HUES64 (cell line): ENCODE measurements at regions not wholly inside any gene's neighbourhood (a gene's known extent, or its start where the extent isn't known, plus 50 kb on each side); places are given as distances from the start of the nearest gene placed in this dataset.
"Not testable (repeated sequence)": the region's sequence is repeated elsewhere in the genome, so short reads cannot be mapped to it uniquely, and the experiment has no call there.

Experiments used
- H3K27ac ChIP-seq: 2 replicates; pipeline ENCODE4 v1.7.0; 2013; ENCODE audit warnings: low read depth, low read length, inconsistent platforms
- H3K27me3 ChIP-seq: 2 replicates; pipeline ENCODE4 v1.6.1; 2013; ENCODE audit warnings: mild to moderate bottlenecking, low read length; ENCODE audit not compliant: insufficient read depth
- H3K36me3 ChIP-seq: 2 replicates; pipeline ENCODE4 v1.6.1; 2013; ENCODE audit warnings: mild to moderate bottlenecking, low read length; ENCODE audit not compliant: insufficient read depth
- H3K4me1 ChIP-seq: 2 replicates; pipeline ENCODE4 v1.6.1; 2013; ENCODE audit warnings: mild to moderate bottlenecking, low read length, moderate library complexity; ENCODE audit not compliant: insufficient read depth
- H3K4me3 ChIP-seq: 2 replicates; pipeline ENCODE4 v1.5.1; 2013; ENCODE audit warnings: mild to moderate bottlenecking, low read length, moderate library complexity
- H3K9ac ChIP-seq: 2 replicates; pipeline ENCODE4 v1.6.1; 2013; ENCODE audit warnings: mild to moderate bottlenecking, low read depth, low read length
- H3K9me3 ChIP-seq: 2 replicates; pipeline ENCODE4 v1.6.1; 2013; ENCODE audit warnings: low read depth, low read length; ENCODE audit not compliant: insufficient read depth
- WGBS: fragments of 150-250, 120-280 bp; methylation state at CpG from one replicate; pipeline ENCODE4 v1.1.7; 2013; ENCODE audit warnings: missing lambda C conversion rate; 5-methylcytosine and 5-hydroxymethylcytosine counted together

DNA sequence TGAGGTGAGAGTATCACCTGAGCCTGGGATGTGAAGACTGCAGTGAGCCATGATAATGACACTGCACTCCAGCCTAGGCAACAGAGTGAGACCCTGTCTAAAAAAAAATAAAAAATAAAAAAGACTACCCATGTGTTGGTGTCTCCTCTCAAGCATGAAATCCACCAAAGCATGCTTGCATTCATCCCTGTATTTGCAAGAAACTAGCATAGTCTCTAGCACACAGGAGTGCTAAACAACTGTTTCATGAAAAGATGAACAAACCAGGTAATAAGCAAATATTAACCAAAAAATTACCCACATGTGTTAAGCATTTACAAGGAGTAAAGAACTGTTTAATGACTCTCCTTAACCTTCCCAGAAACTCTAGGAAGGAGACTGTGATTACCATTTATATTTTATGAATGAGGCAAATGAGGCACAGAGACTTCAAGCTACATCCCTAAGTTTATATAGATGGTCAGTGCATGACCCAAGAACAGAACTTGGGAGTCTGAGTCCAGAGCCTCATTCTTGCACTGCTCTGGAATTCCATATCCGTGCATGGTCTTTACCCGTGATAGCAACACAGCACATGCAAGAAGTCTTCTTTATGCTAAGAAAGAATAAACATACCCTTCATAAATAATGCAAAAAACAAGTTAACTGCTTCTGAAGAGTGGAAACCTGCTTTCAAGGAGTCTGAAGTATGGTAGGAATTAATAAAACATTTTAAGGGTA lies 186.1 kb upstream of the STS start:
- Histone ChIP-seq H3K4me3 (no peak overlapping the region), H3K9me3 (no peaks in the 10 kb centered on the region), H3K27ac (no peak overlapping the region), H3K9ac (no peak overlapping the region), H3K36me3 (no peaks in the 10 kb centered on the region), H3K27me3 (no peaks in the 10 kb centered on the region), H3K4me1 (no peaks in the 10 kb centered on the region)
- WGBS = 88% methylated on average over 2 of the region's 2 CpGs

GRCh38 chrX:6959006-6959405 lies 188.5 kb upstream of the STS start:
- H3K36me3 ChIP-seq = no peaks in the 10 kb centered on the region
- H3K27ac ChIP-seq = peak overlapping the region; percentile 88; the same call in 1 of the 2 replicates
- no peaks in the 10 kb centered on the region for H3K9me3 ChIP-seq
- no peak overlapping the region for H3K4me3 ChIP-seq
- no peak overlapping the region for H3K9ac ChIP-seq
- H3K4me1 ChIP-seq = no peaks in the 10 kb centered on the region
- no peaks in the 10 kb centered on the region for H3K27me3 ChIP-seq

DNA sequence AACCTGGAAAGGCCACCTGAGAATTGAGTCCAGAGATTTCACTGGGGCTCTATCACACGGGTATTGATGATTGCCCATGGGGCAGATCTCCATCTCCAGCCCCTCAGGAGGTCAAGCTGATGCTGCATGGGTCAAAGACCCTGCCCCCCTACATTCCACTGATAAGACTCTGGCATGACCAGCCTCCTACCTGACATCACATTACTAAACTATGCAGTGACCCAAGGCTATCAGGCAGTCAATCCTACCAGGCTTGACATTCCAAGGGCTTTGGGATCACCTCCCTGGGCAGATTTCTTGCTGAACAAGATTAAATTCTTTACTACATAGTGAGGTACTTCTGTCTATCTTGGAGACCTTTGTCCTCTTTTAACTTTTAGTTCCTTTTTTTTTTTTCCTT lies 192.7 kb upstream of the STS start:
- WGBS = 100% methylated on average over 1 of the region's 1 CpG
- no peaks in the 10 kb centered on the region for H3K36me3 ChIP-seq
- no peak overlapping the region for H3K4me3 ChIP-seq
- H3K4me1 ChIP-seq = no peaks in the 10 kb centered on the region
- no peak overlapping the region for H3K27ac ChIP-seq
- no peak overlapping the region for H3K9ac ChIP-seq
- H3K27me3 ChIP-seq = no peaks in the 10 kb centered on the region
- no peaks in the 10 kb centered on the region; the same call in 1 of the 2 replicates for H3K9me3 ChIP-seq

DNA sequence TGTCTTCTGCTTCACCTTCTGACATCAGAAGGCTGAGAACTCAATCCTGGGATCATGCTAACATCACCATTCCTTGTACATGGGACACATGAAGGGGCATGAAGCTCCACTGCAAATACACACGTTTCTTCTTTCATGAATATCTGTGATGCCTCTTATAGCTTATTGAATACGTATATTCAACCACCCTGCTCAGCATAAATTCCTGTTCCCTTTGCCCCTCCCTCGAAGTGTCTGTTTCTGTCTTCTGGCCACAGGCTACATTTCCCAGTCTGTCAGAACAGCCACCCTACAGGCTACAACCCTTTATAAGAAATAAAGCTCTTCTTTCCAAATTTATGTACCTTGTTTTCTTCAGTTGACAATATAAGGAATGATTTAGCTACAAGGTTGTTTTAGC lies 201.3 kb upstream of the STS start:
- Histone ChIP-seq H3K9ac (no peak overlapping the region), H3K4me3 (no peak overlapping the region), H3K27me3 (no peaks in the 10 kb centered on the region), H3K36me3 (no peaks in the 10 kb centered on the region), H3K27ac (no peak overlapping the region), H3K4me1 (no peaks in the 10 kb centered on the region), H3K9me3 (no peaks in the 10 kb centered on the region)
- WGBS = 89% methylated on average over 3 of the region's 3 CpGs

GRCh38 chrX:6941041-6941440 lies 206.5 kb upstream of the STS start:
- Histone ChIP-seq H3K27me3 (no peaks in the 10 kb centered on the region), H3K9me3 (no peaks in the 10 kb centered on the region), H3K4me3 (no peak overlapping the region), H3K27ac (no peak overlapping the region), H3K36me3 (no peaks in the 10 kb centered on the region), H3K9ac (no peak overlapping the region), H3K4me1 (no peaks in the 10 kb centered on the region)

GRCh38 chrX:6932942-6933341 lies 214.6 kb upstream of the STS start:
- H3K27me3 ChIP-seq, H3K4me3 ChIP-seq, H3K9ac ChIP-seq, H3K27ac ChIP-seq, H3K9me3 ChIP-seq, H3K36me3 ChIP-seq: not testable (repeated sequence)
- 79% methylated on average over 7 of the region's 9 CpGs for WGBS
- H3K4me1 ChIP-seq = peaks cover 16% of the 10 kb centered on the region

DNA sequence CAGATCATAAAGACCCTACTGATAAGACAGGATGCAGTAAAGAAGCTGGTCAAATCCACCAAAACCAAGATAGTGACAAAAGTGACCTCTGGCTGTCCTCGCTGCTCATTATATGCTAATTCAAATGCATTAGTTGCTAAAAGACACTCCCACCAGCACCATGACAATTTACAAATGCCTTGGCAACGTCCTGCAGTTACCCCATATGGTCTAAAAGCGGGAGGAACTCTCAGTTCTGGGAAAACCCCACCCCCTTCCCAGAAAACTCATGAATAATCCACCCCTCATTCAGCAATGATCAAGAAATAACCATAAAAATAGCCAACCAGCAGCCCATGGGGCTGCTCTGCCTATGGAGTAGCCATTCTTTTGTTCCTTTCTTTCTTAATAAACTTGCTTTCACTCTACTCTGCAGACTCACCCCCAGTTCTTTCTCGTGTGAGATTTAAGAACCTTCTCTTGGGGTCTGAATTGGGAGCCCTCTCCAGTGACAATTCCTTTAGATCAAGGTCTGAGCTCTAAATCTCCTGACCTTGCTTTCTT lies 217.1 kb upstream of the STS start:
- no peaks in the 10 kb centered on the region for H3K9me3 ChIP-seq
- H3K9ac ChIP-seq = no peak overlapping the region
- no peaks in the 10 kb centered on the region for H3K27me3 ChIP-seq
- peak overlapping the region; percentile 46; the same call in 1 of the 2 replicates for H3K4me3 ChIP-seq
- peaks cover 16% of the 10 kb centered on the region for H3K4me1 ChIP-seq
- H3K36me3 ChIP-seq = no peaks in the 10 kb centered on the region
- peak overlapping the region; percentile 52; the same call in 1 of the 2 replicates for H3K27ac ChIP-seq
- 48% methylated on average over 4 of the region's 4 CpGs for WGBS

- no peaks in the 10 kb centered on the region; the same call in 1 of the 2 replicates for H3K4me1 ChIP-seq
- no peak overlapping the region for H3K27ac ChIP-seq
- H3K4me3 ChIP-seq = no peak overlapping the region
- no peaks in the 10 kb centered on the region for H3K36me3 ChIP-seq
- H3K27me3 ChIP-seq = no peaks in the 10 kb centered on the region
- no peaks in the 10 kb centered on the region for H3K9me3 ChIP-seq
- H3K9ac ChIP-seq = no peak overlapping the region
- WGBS = 90% methylated on average over 7 of the region's 8 CpGs
These were observed 223.0 kb upstream of the STS start for GRCh38 chrX:6924443-6925077.

GRCh38 chrX:6917666-6918065 lies 229.8 kb upstream of the STS start:
- Histone ChIP-seq H3K9ac (no peak overlapping the region), H3K27ac (peak overlapping the region; percentile 60; the same call in 1 of the 2 replicates), H3K4me3 (no peak overlapping the region), H3K27me3 (no peaks in the 10 kb centered on the region), H3K4me1 (peaks cover 9% of the 10 kb centered on the region; the same call in 1 of the 2 replicates), H3K9me3 (no peaks in the 10 kb centered on the region), H3K36me3 (no peaks in the 10 kb centered on the region)
- WGBS = 69% methylated on average over 5 of the region's 6 CpGs

DNA sequence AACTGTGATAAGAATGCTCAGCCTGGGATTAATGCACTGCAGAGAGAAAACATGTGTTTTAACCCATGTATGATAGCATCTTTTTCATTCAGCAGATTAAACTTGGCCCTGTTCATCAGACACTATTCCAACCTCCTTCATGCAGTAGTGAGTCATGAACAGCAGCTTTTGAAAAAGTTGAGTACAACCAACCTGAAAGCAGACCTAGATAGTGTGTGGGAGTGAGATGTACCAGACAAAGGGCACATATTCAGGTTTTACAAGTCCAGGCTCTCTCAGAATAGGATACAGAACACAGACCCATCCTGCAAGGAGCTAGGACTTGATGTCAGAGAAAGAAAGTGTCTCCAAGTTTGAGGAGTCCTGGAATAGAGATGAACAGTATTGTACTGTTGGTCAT lies 237.3 kb upstream of the STS start:
- Histone ChIP-seq H3K27ac (no peak overlapping the region), H3K9me3 (no peaks in the 10 kb centered on the region), H3K9ac (no peak overlapping the region), H3K27me3 (no peaks in the 10 kb centered on the region), H3K36me3 (no peaks in the 10 kb centered on the region), H3K4me1 (no peaks in the 10 kb centered on the region), H3K4me3 (no peak overlapping the region)

GRCh38 chrX:6909396-6909795 lies 238.1 kb upstream of the STS start:
- Histone ChIP-seq H3K4me1 (no peaks in the 10 kb centered on the region), H3K27me3 (no peaks in the 10 kb centered on the region), H3K9me3 (no peaks in the 10 kb centered on the region), H3K36me3 (no peaks in the 10 kb centered on the region), H3K9ac (no peak overlapping the region), H3K4me3 (no peak overlapping the region), H3K27ac (no peak overlapping the region)
- WGBS = 96% methylated on average over 3 of the region's 3 CpGs
